GM18909 (cell line): ENCODE measurements at regions not wholly inside any gene's neighbourhood (a gene's known extent, or its start where the extent isn't known, plus 50 kb on each side); places are given as distances from the start of the nearest gene placed in this dataset.
"Not testable (repeated sequence)": the region's sequence is repeated elsewhere in the genome, so short reads cannot be mapped to it uniquely, and the experiment has no call there.

Source experiments
- ATAC-seq: cut with Tn5 transposase; IDR thresholded peaks from one replicate; pipeline ENCODE4 v1.9.1; 2021; ENCODE audit warnings: mild to moderate bottlenecking; ENCODE audit not compliant: unreplicated experiment, poor library complexity

- ATAC-seq, result no peak
These were observed 84.8 kb upstream of the ZFP42 start for GRCh38 chr4:187910741-187911140.

GRCh38 chr4:187915406-187915805 lies 80.2 kb upstream of the ZFP42 start:
- not testable (repeated sequence) for ATAC-seq

- no peak for ATAC-seq
These were observed 75.6 kb upstream of the ZFP42 start for GRCh38 chr4:187919966-187920365.

- ATAC-seq, result no peak
These were observed 73.5 kb upstream of the ZFP42 start for GRCh38 chr4:187921946-187922623.

- ATAC-seq, result no peak
These were observed 66.5 kb upstream of the ZFP42 start for GRCh38 chr4:187929024-187929423.

GRCh38 chr4:187934766-187935165 lies 60.8 kb upstream of the ZFP42 start:
- ATAC-seq, result no peak

GRCh38 chr4:187937557-187937956 lies 58.0 kb upstream of the ZFP42 start:
- ATAC-seq, result no peak

GRCh38 chr4:187940299-187940698 lies 55.3 kb upstream of the ZFP42 start:
- no peak for ATAC-seq

GRCh38 chr4:187942968-187943367 lies 52.6 kb upstream of the ZFP42 start:
- ATAC-seq, result no peak

- no peak for ATAC-seq
These were observed 51.4 kb upstream of the ZFP42 start for GRCh38 chr4:187944179-187944578.
